ENCODE measurements at regions not wholly inside any gene's neighbourhood (a gene's known extent, or its start where the extent isn't known, plus 50 kb on each side); places are given as distances from the start of the nearest gene placed in this dataset.

DNA sequence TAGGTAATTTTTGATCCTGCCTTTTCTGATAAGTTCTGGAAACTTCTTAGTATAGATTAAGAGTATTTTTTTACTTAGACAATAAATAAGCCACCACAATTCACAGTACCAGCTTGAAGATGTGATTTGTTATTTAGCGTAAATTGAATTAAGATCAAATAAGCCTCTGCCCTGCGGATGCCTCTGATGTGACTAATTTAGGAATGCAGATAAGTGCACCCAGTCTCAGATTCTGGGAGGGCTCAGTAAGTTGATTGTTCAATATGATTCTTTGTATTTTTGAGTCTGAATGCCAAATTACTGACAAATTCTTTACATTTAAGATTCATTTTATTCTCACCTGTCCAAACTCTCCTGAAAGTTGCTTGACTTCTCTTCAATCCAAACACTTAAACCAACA, 147.5 kb downstream of the THBS2 start:
- TF ChIP-seq CTCF (IDR thresholded peaks at IDR 0.05) (no peak), EZH2 (IDR thresholded peaks at IDR 0.05; ENCODE audit: borderline replicate concordance, insufficient read depth, low read depth, low read length, poor library complexity, severe bottlenecking) (no peak)
- H3K9me3 ChIP-seq (ENCODE audit: control extremely low read depth in 1 of 3, control insufficient read depth in 2 of 3, insufficient read depth in 1 of 3, low read length in 2 of 3): peaks cover 0 to 3% (median 0%) of the 10 kb centered on the region in 3 donors
- no peak overlapping the region for H3K27ac Mint-ChIP-seq
- CTCF ChIA-PET: no interaction called here
- no peaks in the 10 kb centered on the region for H3K4me1 ChIP-seq (ENCODE audit: control insufficient read depth in 2 of 2, insufficient read depth in 2 of 2, low read length in 2 of 2)
- H3K79me2 ChIP-seq (ENCODE audit: control insufficient read depth, insufficient read depth, low read length): no peaks in the 10 kb centered on the region
- intact Hi-C loops (cut with micrococcal nuclease): no loop called here
- POLR2A ChIA-PET: no interaction called here
- peaks cover 0 to 2% (median 0%) of the 10 kb centered on the region in 4 experiments for H3K27me3 ChIP-seq (replicated peaks in 1 of 4; ENCODE audit: control extremely low read depth in 1 of 4, control insufficient read depth in 3 of 4, insufficient read depth in 4 of 4, low read length in 3 of 4)
- H3K4me2 ChIP-seq (replicated peaks; ENCODE audit: low read depth, low read length, poor library complexity, severe bottlenecking): no peak overlapping the region
- DNase-seq (no peak), ATAC-seq (ENCODE audit: low read depth) (no peak)
- H4K20me1 ChIP-seq (ENCODE audit: control insufficient read depth, insufficient read depth, low read length, poor library complexity, severe bottlenecking): no peaks in the 10 kb centered on the region
- peaks cover 9% of the 10 kb centered on the region for H3K9me3 Mint-ChIP-seq (ENCODE audit: insufficient read depth)
- no peak overlapping the region for H3K9ac ChIP-seq (ENCODE audit: low read length)
- WGBS (ENCODE audit: insufficient coverage): no CpG with 5 or more reads among the region's 2 CpGs
- H2AFZ ChIP-seq (ENCODE audit: insufficient read depth, low read depth, low read length, poor library complexity, severe bottlenecking): no peak overlapping the region
- no peak overlapping the region for H3K27ac ChIP-seq (ENCODE audit: low read length in 2 of 2)
- H3K36me3 ChIP-seq (replicated peaks in 1 of 2; ENCODE audit: control extremely low read depth in 1 of 2, control insufficient read depth in 1 of 2, extremely low read depth in 1 of 2, insufficient read depth in 2 of 2, low read length in 1 of 2): no peaks in the 10 kb centered on the region
- no peak overlapping the region for H3K4me3 ChIP-seq (ENCODE audit: control extremely low read depth in 1 of 5, extremely low read depth in 1 of 5, insufficient read depth in 1 of 5, low read depth in 2 of 5, low read length in 4 of 5)
- no peak overlapping the region for H3K4me3 Mint-ChIP-seq
- peaks cover 4% of the 10 kb centered on the region for H3K27me3 Mint-ChIP-seq
- no peaks in the 10 kb centered on the region for H3K4me1 Mint-ChIP-seq

DNA sequence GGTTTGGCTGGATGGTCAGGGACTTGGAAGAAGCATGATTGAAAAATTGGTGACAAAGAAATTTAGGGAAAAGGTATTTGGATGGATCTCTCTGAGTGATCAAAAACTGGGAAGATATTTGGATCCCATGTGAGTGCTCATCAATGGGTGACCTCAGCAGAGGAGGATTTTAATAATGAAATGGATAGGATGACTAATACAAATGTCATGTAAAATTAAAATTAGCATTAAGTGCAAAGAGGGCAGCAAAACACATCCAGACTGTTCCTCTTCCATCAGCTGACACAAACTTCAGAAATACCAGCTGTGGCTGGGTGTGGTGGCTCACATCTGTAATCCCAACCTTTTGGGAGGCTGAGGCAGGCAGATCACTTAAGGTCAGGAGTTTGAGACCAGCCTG, 151.7 kb downstream of the THBS2 start:
- Histone ChIP-seq H4K20me1 (ENCODE audit: control insufficient read depth, insufficient read depth, low read length, poor library complexity, severe bottlenecking) (no peaks in the 10 kb centered on the region), H3K27ac (ENCODE audit: low read length in 2 of 2) (no peak overlapping the region), H3K4me3 (ENCODE audit: control extremely low read depth in 1 of 5, extremely low read depth in 1 of 5, insufficient read depth in 1 of 5, low read depth in 2 of 5, low read length in 4 of 5) (no peak overlapping the region), H3K9me3 (ENCODE audit: control extremely low read depth in 1 of 3, control insufficient read depth in 2 of 3, insufficient read depth in 1 of 3, low read length in 2 of 3) (peaks cover 0 to 3% (median 0%) of the 10 kb centered on the region in 3 donors), H3K36me3 (replicated peaks in 1 of 2; ENCODE audit: control extremely low read depth in 1 of 2, control insufficient read depth in 1 of 2, extremely low read depth in 1 of 2, insufficient read depth in 2 of 2, low read length in 1 of 2) (no peaks in the 10 kb centered on the region), H3K79me2 (ENCODE audit: control insufficient read depth, insufficient read depth, low read length) (no peaks in the 10 kb centered on the region), H3K4me2 (replicated peaks; ENCODE audit: low read depth, low read length, poor library complexity, severe bottlenecking) (no peak overlapping the region), H3K27me3 (replicated peaks in 1 of 4; ENCODE audit: control extremely low read depth in 1 of 4, control insufficient read depth in 3 of 4, insufficient read depth in 4 of 4, low read length in 3 of 4) (no peaks in the 10 kb centered on the region), H3K9ac (ENCODE audit: low read length) (no peak overlapping the region), H2AFZ (ENCODE audit: insufficient read depth, low read depth, low read length, poor library complexity, severe bottlenecking) (no peak overlapping the region), H3K4me1 (ENCODE audit: control insufficient read depth in 2 of 2, insufficient read depth in 2 of 2, low read length in 2 of 2) (no peaks in the 10 kb centered on the region)
- DNase-seq (no peak), ATAC-seq (ENCODE audit: low read depth) (no peak)
- TF ChIP-seq EZH2 (IDR thresholded peaks at IDR 0.05; ENCODE audit: borderline replicate concordance, insufficient read depth, low read depth, low read length, poor library complexity, severe bottlenecking) (no peak), CTCF (IDR thresholded peaks at IDR 0.05) (no peak)
- Mint-ChIP-seq H3K27ac (no peak overlapping the region), H3K27me3 (peaks cover 4% of the 10 kb centered on the region), H3K4me3 (no peak overlapping the region), H3K4me1 (no peaks in the 10 kb centered on the region), H3K9me3 (ENCODE audit: insufficient read depth) (peaks cover 2% of the 10 kb centered on the region)
- ChIA-PET CTCF (no interaction called here), POLR2A (no interaction called here)
- intact Hi-C loops (cut with micrococcal nuclease): no loop called here

Data from B cell (primary cell).